HCT116 (cell line): ENCODE measurements at regions not wholly inside any gene's neighbourhood (a gene's known extent, or its start where the extent isn't known, plus 50 kb on each side); places are given as distances from the start of the nearest gene placed in this dataset.

ENCODE experiments used
- ATAC-seq: fragments of 200-7000 bp; cut with Tn5 transposase; 2 replicates; pipeline ENCODE4 v1.9.1; 2020; ENCODE audit warnings: mild to moderate bottlenecking, moderate library complexity
- BruUV-seq: library from RNA; stranded (reverse); fragments of 400-500 nt; replicated peaks from 2 replicates; lab custom pipeline; 2021; lab: Mats Ljungman, UMichigan
- CTCF ChIA-PET: fragments of 300-600 bp; sonication (Branson Sonifier 250); formaldehyde crosslinking; loops from one replicate; lab custom pipeline; 2021; ENCODE audit warnings: antibody characterized with exemption; lab: Charles Lee
- POLR2A ChIA-PET: fragments of 300-600, 350-600 bp; sonication (Branson Sonifier 250); formaldehyde crosslinking; loops from one replicate; lab custom pipeline; 2021; ENCODE audit warnings: antibody characterized with exemption; lab: Charles Lee
- RAD21 ChIA-PET, 2 experiments: fragments of 300-600 bp; sonication (Branson Sonifier 250); formaldehyde crosslinking; loops; one replicate each; lab custom pipeline; 2023; ENCODE audit warnings: low total read pairs in 2 of 2; ENCODE audit not compliant: uncharacterized antibody in 2 of 2, unreplicated experiment in 2 of 2, low non-redundant PET in 1 of 2; lab: Charles Lee
- DNase-seq: peaks from one replicate; pipeline ENCODE4 v3.0.0-alpha.2; 2010; ENCODE audit warnings: low read depth, low spot score
- H2AFZ ChIP-seq: fragments of 200-600 bp; shearing (Covaris generic), sonication (generic); 2 replicates; pipeline ENCODE4 v1.6.1; 2017; ENCODE audit warnings: low read depth, mixed run types, mixed read lengths, antibody characterized with exemption, low read length; ENCODE audit not compliant: poor library complexity, severe bottlenecking
- H3K27ac ChIP-seq: 2 replicates; pipeline ENCODE4 v1.5.1; 2012; ENCODE audit warnings: low read depth, low read length
- H3K27me3 ChIP-seq: fragments of 200-600 bp; sonication (generic); 2 replicates; pipeline ENCODE4 v1.6.1; 2016; ENCODE audit warnings: mixed run types, low read length, mixed read lengths; ENCODE audit not compliant: insufficient read depth
- H3K36me3 ChIP-seq, 2 experiments: fragments of 200-500 bp in 1 of 2; fragments of 200-600 bp in 1 of 2; sonication (Bioruptor generic) in 1 of 2; sonication (generic) in 1 of 2; 2 replicates each; pipeline versions ENCODE4 v1.5.1 to v1.6.1; 2014 to 2016; ENCODE audit warnings: low read length in 2 of 2, inconsistent platforms in 1 of 2, mixed read lengths in 1 of 2, mixed run types in 1 of 2; ENCODE audit not compliant: insufficient read depth in 2 of 2, control insufficient read depth in 1 of 2
- H3K4me1 ChIP-seq, 2 experiments: fragments of 200-600 bp in 1 of 2; sonication (generic) in 1 of 2; 2 replicates each; pipeline versions ENCODE4 v1.5.1 to v1.6.1; 2012 to 2017; ENCODE audit warnings: low read length in 2 of 2, inconsistent platforms in 1 of 2, mild to moderate bottlenecking in 1 of 2, mixed read lengths in 1 of 2, mixed run types in 1 of 2, moderate library complexity in 1 of 2; ENCODE audit not compliant: insufficient read depth in 2 of 2, control insufficient read depth in 1 of 2
- H3K4me2 ChIP-seq: fragments of 200-600 bp; sonication (generic); 2 replicates; pipeline ENCODE4 v1.6.1; 2017; ENCODE audit warnings: mixed run types, low read length, mixed read lengths
- H3K4me3 ChIP-seq, 2 experiments: fragments of 200-600 bp in 1 of 2; sonication (generic) in 1 of 2; replicated peaks in 1 of 2; 2 replicates each; pipeline ENCODE4 v1.5.1; 2011 to 2016; ENCODE audit warnings: low read length in 2 of 2, control low read depth in 1 of 2, low read depth in 1 of 2, mild to moderate bottlenecking in 1 of 2, mixed read lengths in 1 of 2, mixed run types in 1 of 2
- H3K79me2 ChIP-seq: fragments of 200-600 bp; sonication (generic); 2 replicates; pipeline ENCODE4 v1.6.1; 2017; ENCODE audit warnings: mild to moderate bottlenecking, mixed run types, low read length, moderate library complexity, mixed read lengths; ENCODE audit not compliant: insufficient read depth
- H3K9ac ChIP-seq: fragments of 200-600 bp; sonication (generic); 2 replicates; pipeline ENCODE4 v1.6.1; 2016; ENCODE audit warnings: low read length, mixed read lengths
- H3K9me2 ChIP-seq: fragments of 200-600 bp; sonication (generic), shearing (Covaris generic); 2 replicates; pipeline ENCODE4 v1.6.1; 2017; ENCODE audit warnings: mixed run types, mild to moderate bottlenecking, moderate library complexity; ENCODE audit not compliant: insufficient read depth
- H3K9me3 ChIP-seq, 2 experiments: fragments of 200-500 bp in 1 of 2; fragments of 200-600 bp in 1 of 2; sonication (Bioruptor generic) in 1 of 2; sonication (generic) in 1 of 2; 2 replicates each; pipeline ENCODE4 v1.6.1; 2014 to 2017; ENCODE audit warnings: low read length in 2 of 2, mixed read lengths in 2 of 2, inconsistent platforms in 1 of 2, low read depth in 1 of 2, mild to moderate bottlenecking in 1 of 2, mixed run types in 1 of 2, moderate library complexity in 1 of 2; ENCODE audit not compliant: control insufficient read depth in 1 of 2, insufficient read depth in 1 of 2
- H4K20me1 ChIP-seq: fragments of 200-600 bp; sonication (generic), shearing (Covaris generic); 2 replicates; pipeline ENCODE4 v1.6.1; 2017; ENCODE audit warnings: mixed run types, mild to moderate bottlenecking, moderate library complexity; ENCODE audit not compliant: insufficient read depth
- CEBPB ChIP-seq: IDR thresholded peaks from 2 replicates; pipeline ENCODE4 v1.6.1; 2012; ENCODE audit warnings: low read depth
- EZH2 ChIP-seq: fragments of 200-600 bp; sonication (generic); IDR thresholded peaks from 2 replicates; pipeline ENCODE4 v1.6.1; 2017; ENCODE audit warnings: antibody characterized with exemption, mixed run types
- SP1 ChIP-seq: IDR thresholded peaks from 2 replicates; pipeline ENCODE4 v1.6.1; 2012; ENCODE audit warnings: low read depth
- TCF7L2 ChIP-seq: IDR thresholded peaks from 2 replicates; pipeline ENCODE4 v1.7.0; 2011; ENCODE audit warnings: borderline replicate concordance, inconsistent platforms; ENCODE audit not compliant: insufficient read depth, insufficient read length; ENCODE audit errors: extremely low read depth
- ZNF274 ChIP-seq: fragments of 200-500 bp; sonication (Bioruptor generic); IDR thresholded peaks from 2 replicates; pipeline ENCODE4 v1.6.1; 2014; ENCODE audit warnings: mild to moderate bottlenecking, low read depth, low read length, inconsistent platforms
- intact Hi-C: fragments of 100-400 bp; cut with micrococcal nuclease; formaldehyde crosslinking; loops from 2 replicates; pipeline ENCODE4 v1.10.0; 2022

- TF ChIP-seq EZH2: no peak
- TF ChIP-seq SP1: peak; percentile 75
- TF ChIP-seq CEBPB: peak; percentile 70; the same call in 1 of the 2 replicates
Measured at GRCh38 chr7:81618396-81619014, 151.3 kb downstream of the HGF start (continued).

GRCh38 chr7:81616951-81617350, 152.9 kb downstream of the HGF start:
- ChIA-PET POLR2A (no interaction called here), RAD21 (no interaction called here), CTCF (no interaction called here)
- no TSS peak for BruUV-seq
- Histone ChIP-seq H2AFZ (peak overlapping the region; percentile 99), H3K9me3 (no peaks in the 10 kb centered on the region), H3K79me2 (no peaks in the 10 kb centered on the region), H3K9me2 (0 out of 2 replicates have a peak, but pooled peaks cover 3% of the 10 kb centered on the region), H3K4me3 (no peak overlapping the region), H3K4me1 (peaks cover 16 to 28% of the 10 kb centered on the region in 2 experiments), H3K9ac (no peak overlapping the region), H3K27me3 (no peaks in the 10 kb centered on the region), H3K36me3 (no peaks in the 10 kb centered on the region), H4K20me1 (no peaks in the 10 kb centered on the region), H3K27ac (no peak overlapping the region), H3K4me2 (peak overlapping the region; percentile 22; the same call in 1 of the 2 replicates)
- ATAC-seq (no peak), DNase-seq (peak; percentile 23)
- intact Hi-C loops: no loop called here
- TF ChIP-seq CEBPB: no peak

- Histone ChIP-seq H3K36me3 (no peaks in the 10 kb centered on the region), H2AFZ (peak overlapping the region; percentile 45), H4K20me1 (no peaks in the 10 kb centered on the region), H3K4me3 (no peak overlapping the region), H3K27me3 (no peaks in the 10 kb centered on the region), H3K4me1 (peaks cover under 1 to 2% of the 10 kb centered on the region in 2 experiments; a peak in 3 of 4 replicates), H3K4me2 (no peak overlapping the region), H3K9ac (no peak overlapping the region), H3K9me3 (no peaks in the 10 kb centered on the region), H3K79me2 (no peaks in the 10 kb centered on the region), H3K9me2 (no peaks in the 10 kb centered on the region), H3K27ac (no peak overlapping the region)
- TF ChIP-seq TCF7L2 (no peak), ZNF274 (no peak)
- ATAC-seq (no peak), DNase-seq (no peak)
- ChIA-PET POLR2A (no interaction called here), CTCF (interaction anchor here (0.7 kb wide), 1 partner anchor 19 kb away, joined by 3 read pairs; no protein-coding TSS in a partner anchor), RAD21 (no interaction called here)
- intact Hi-C loops: no loop called here
- no TSS peak for BruUV-seq
Measured at GRCh38 chr7:81611805-81612204, 158.0 kb downstream of the HGF start.
